ENCODE measurements at regions not wholly inside any gene's neighbourhood (a gene's known extent, or its start where the extent isn't known, plus 50 kb on each side); places are given as distances from the start of the nearest gene placed in this dataset.

DNA sequence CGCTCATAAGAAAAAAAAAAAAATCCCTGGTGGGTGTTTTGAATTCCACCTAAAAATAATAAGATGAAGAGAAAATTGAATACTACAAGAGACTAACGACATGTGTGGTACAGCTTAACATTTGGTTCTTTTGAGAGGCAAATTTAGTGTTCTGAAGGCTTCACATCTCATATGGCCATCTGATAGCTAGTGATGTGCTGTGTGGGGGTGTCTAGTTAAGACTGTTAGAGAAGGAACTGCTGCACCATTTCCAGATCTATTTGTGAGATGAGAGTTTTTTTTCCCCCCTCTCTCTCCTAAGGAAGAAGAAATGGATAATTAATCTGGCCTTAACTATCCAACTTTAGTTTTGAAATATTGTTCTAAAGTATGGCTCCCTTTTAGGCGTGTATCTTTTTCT is 321.6 kb downstream of the SLC4A3 start:
- TF ChIP-seq, protein P1, sequence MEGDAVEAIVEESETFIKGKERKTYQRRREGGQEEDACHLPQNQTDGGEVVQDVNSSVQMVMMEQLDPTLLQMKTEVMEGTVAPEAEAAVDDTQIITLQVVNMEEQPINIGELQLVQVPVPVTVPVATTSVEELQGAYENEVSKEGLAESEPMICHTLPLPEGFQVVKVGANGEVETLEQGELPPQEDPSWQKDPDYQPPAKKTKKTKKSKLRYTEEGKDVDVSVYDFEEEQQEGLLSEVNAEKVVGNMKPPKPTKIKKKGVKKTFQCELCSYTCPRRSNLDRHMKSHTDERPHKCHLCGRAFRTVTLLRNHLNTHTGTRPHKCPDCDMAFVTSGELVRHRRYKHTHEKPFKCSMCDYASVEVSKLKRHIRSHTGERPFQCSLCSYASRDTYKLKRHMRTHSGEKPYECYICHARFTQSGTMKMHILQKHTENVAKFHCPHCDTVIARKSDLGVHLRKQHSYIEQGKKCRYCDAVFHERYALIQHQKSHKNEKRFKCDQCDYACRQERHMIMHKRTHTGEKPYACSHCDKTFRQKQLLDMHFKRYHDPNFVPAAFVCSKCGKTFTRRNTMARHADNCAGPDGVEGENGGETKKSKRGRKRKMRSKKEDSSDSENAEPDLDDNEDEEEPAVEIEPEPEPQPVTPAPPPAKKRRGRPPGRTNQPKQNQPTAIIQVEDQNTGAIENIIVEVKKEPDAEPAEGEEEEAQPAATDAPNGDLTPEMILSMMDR (IDR thresholded peaks at IDR 0.05 in 4 of 5, conservative IDR thresholded peaks at IDR 0.05 in 1 of 5) = no peak
- TF ChIP-seq POLR2A (IDR thresholded peaks at IDR 0.05) = no peak

Measured in gastrocnemius medialis (tissue), 4 donors.